ENCODE measurements at regions not wholly inside any gene's neighbourhood (a gene's known extent, or its start where the extent isn't known, plus 50 kb on each side); places are given as distances from the start of the nearest gene placed in this dataset.

GRCh38 chr20:17874271-17875105, 94.1 kb downstream of the SNX5 start (continued):
- TF ChIP-seq ZNF639 (CRISPR knock-in tag; conservative IDR thresholded peaks at IDR 0.05) (no peak), ZNF703 (CRISPR knock-in tag; IDR thresholded peaks at IDR 0.05; ENCODE audit: borderline replicate concordance) (no peak), ATAD3A (CRISPR knock-in tag; IDR thresholded peaks at IDR 0.05) (peak; percentile 34; the same call in 1 of the 2 replicates), TEAD3 (CRISPR knock-in tag; optimal IDR thresholded peaks at IDR 0.05; ENCODE audit: borderline replicate concordance) (peak; percentile 3), HDAC1 (CRISPR knock-in tag; IDR thresholded peaks at IDR 0.05) (peak; percentile 86), MAFF (IDR thresholded peaks at IDR 0.05; ENCODE audit: low read depth, low read length) (0 out of 2 replicates have a peak, but pooled peaks have one; percentile 7), ZNF180 (CRISPR knock-in tag; IDR thresholded peaks at IDR 0.05; ENCODE audit: borderline replicate concordance, low read depth) (no peak), ZNF407 (CRISPR knock-in tag; IDR thresholded peaks at IDR 0.05; ENCODE audit: not compliant biosample characterization) (no peak), REPIN1 (CRISPR knock-in tag; IDR thresholded peaks at IDR 0.05; ENCODE audit: borderline replicate concordance, low read depth) (no peak), ZBTB39 (CRISPR knock-in tag; IDR thresholded peaks at IDR 0.05) (0 out of 2 replicates have a peak, but pooled peaks have one; percentile 2)

Measured in HepG2 (cell line).